ENCODE measurements at regions not wholly inside any gene's neighbourhood (a gene's known extent, or its start where the extent isn't known, plus 50 kb on each side); places are given as distances from the start of the nearest gene placed in this dataset.

GRCh38 chr13:22549126-22549525, 631.7 kb upstream of the SGCG start:
- TF ChIP-seq POLR2AphosphoS5 (IDR thresholded peaks at IDR 0.05; ENCODE audit: low read depth, low read length) (no peak), REST (IDR thresholded peaks at IDR 0.05; ENCODE audit: insufficient read depth in 1 of 2, low read depth in 2 of 2, low read length in 2 of 2) (no peak), TAF1 (IDR thresholded peaks at IDR 0.05; ENCODE audit: borderline replicate concordance, insufficient read depth, low read length) (no peak), SIN3A (IDR thresholded peaks at IDR 0.05; ENCODE audit: borderline replicate concordance, insufficient read depth, low read length) (no peak), FOXP2 (optimal IDR thresholded peaks at IDR 0.05; ENCODE audit: borderline replicate concordance, extremely low read depth, extremely low read length, insufficient read depth) (no peak)
